Subcutaneous abdominal adipose tissue (tissue), 5 donors: ENCODE measurements at regions not wholly inside any gene's neighbourhood (a gene's known extent, or its start where the extent isn't known, plus 50 kb on each side); places are given as distances from the start of the nearest gene placed in this dataset.

Experiments used
- H3K27ac ChIP-seq: one replicate; pipeline ENCODE4 v1.7.0; 2013; ENCODE audit warnings: low read depth, mild to moderate bottlenecking, inconsistent platforms, low read length, moderate library complexity
- H3K27me3 ChIP-seq, 5 donors: one replicate each; pipeline ENCODE4 v1.7.0; 2013; ENCODE audit warnings: low read length in 5 of 5, inconsistent platforms in 1 of 5; ENCODE audit not compliant: control insufficient read depth in 5 of 5, insufficient read depth in 4 of 5
- H3K36me3 ChIP-seq, 5 donors: one replicate each; pipeline ENCODE4 v1.7.0; 2013; ENCODE audit warnings: low read length in 5 of 5; ENCODE audit not compliant: control insufficient read depth in 5 of 5, insufficient read depth in 5 of 5
- H3K4me1 ChIP-seq, 5 donors: one replicate each; pipeline ENCODE4 v1.7.0; 2013; ENCODE audit warnings: low read length in 5 of 5, mild to moderate bottlenecking in 3 of 5, moderate library complexity in 1 of 5; ENCODE audit not compliant: control insufficient read depth in 5 of 5, insufficient read depth in 5 of 5
- H3K4me3 ChIP-seq, 5 donors: one replicate each; pipeline ENCODE4 v1.7.0; 2013; ENCODE audit warnings: low read length in 5 of 5, low read depth in 1 of 5
- H3K9ac ChIP-seq, 5 donors: one replicate each; pipeline ENCODE4 v1.7.0; 2013; ENCODE audit warnings: low read length in 5 of 5, mild to moderate bottlenecking in 4 of 5, moderate library complexity in 3 of 5
- H3K9me3 ChIP-seq, 5 donors: one replicate each; pipeline ENCODE4 v1.7.0; 2013; ENCODE audit warnings: low read length in 5 of 5; ENCODE audit not compliant: control insufficient read depth in 5 of 5
- donor health status: healthy.
- donor health status: healthy.
- donor health status: healthy.
- donor health status: healthy.
- donor health status: healthy.

- Histone ChIP-seq H3K36me3 (no peaks in the 10 kb centered on the region), H3K27me3 (no peaks in the 10 kb centered on the region)
Measured at GRCh38 chr7:35553519-35553918, 141.4 kb downstream of the HERPUD2 start.

GRCh38 chr7:35552691-35553090 is 142.2 kb downstream of the HERPUD2 start:
- Histone ChIP-seq H3K27ac (no peak overlapping the region), H3K36me3 (no peaks in the 10 kb centered on the region), H3K27me3 (no peaks in the 10 kb centered on the region), H3K4me3 (no peak overlapping the region), H3K9me3 (no peaks in the 10 kb centered on the region), H3K4me1 (peaks cover 4 to 23% (median 16%) of the 10 kb centered on the region in 5 donors), H3K9ac (no peak overlapping the region)

More at GRCh38 chr7:35553519-35553918, 141.4 kb downstream of the HERPUD2 start:
- Histone ChIP-seq H3K27ac (no peak overlapping the region), H3K4me1 (peaks cover 4 to 23% (median 16%) of the 10 kb centered on the region in 5 donors), H3K9ac (no peak overlapping the region), H3K4me3 (no peak overlapping the region), H3K9me3 (no peaks in the 10 kb centered on the region)

- Histone ChIP-seq H3K4me1 (peaks cover 4 to 23% (median 15%) of the 10 kb centered on the region in 5 donors), H3K4me3 (no peak overlapping the region), H3K9ac (no peak overlapping the region), H3K36me3 (no peaks in the 10 kb centered on the region), H3K27ac (no peak overlapping the region), H3K9me3 (no peaks in the 10 kb centered on the region), H3K27me3 (peaks cover 0 to 2% (median 0%) of the 10 kb centered on the region in 5 donors)
Measured at GRCh38 chr7:35551321-35552081, 143.4 kb downstream of the HERPUD2 start.

- Histone ChIP-seq H3K9me3 (no peaks in the 10 kb centered on the region), H3K27ac (no peak overlapping the region), H3K27me3 (peaks cover 0 to 2% (median 0%) of the 10 kb centered on the region in 5 donors), H3K4me1 (peaks cover 4 to 23% (median 15%) of the 10 kb centered on the region in 5 donors), H3K36me3 (no peaks in the 10 kb centered on the region), H3K4me3 (no peak overlapping the region), H3K9ac (no peak overlapping the region)
Measured at GRCh38 chr7:35550831-35551230, 144.1 kb downstream of the HERPUD2 start.

- no peaks in the 10 kb centered on the region for H3K9me3 ChIP-seq
- no peaks in the 10 kb centered on the region for H3K36me3 ChIP-seq
- no peak overlapping the region for H3K27ac ChIP-seq
- H3K4me3 ChIP-seq: no peak overlapping the region
- no peak overlapping the region for H3K9ac ChIP-seq
- H3K27me3 ChIP-seq: peaks cover 0 to 2% (median 0%) of the 10 kb centered on the region in 5 donors
- H3K4me1 ChIP-seq: peaks cover 4 to 23% (median 15%) of the 10 kb centered on the region in 5 donors
Measured at GRCh38 chr7:35549781-35550180, 145.2 kb downstream of the HERPUD2 start.

GRCh38 chr7:35548291-35548690 is 146.6 kb downstream of the HERPUD2 start:
- Histone ChIP-seq H3K27ac (no peak overlapping the region), H3K4me3 (no peak overlapping the region), H3K4me1 (peaks cover 2 to 11% (median 6%) of the 10 kb centered on the region in 5 donors), H3K9me3 (no peaks in the 10 kb centered on the region), H3K36me3 (no peaks in the 10 kb centered on the region), H3K9ac (no peak overlapping the region), H3K27me3 (peaks cover 0 to 2% (median 0%) of the 10 kb centered on the region in 5 donors)

- Histone ChIP-seq H3K4me3 (no peak overlapping the region), H3K9ac (no peak overlapping the region), H3K9me3 (no peaks in the 10 kb centered on the region), H3K27ac (no peak overlapping the region), H3K27me3 (peaks cover 0 to 2% (median 0%) of the 10 kb centered on the region in 5 donors), H3K36me3 (no peaks in the 10 kb centered on the region), H3K4me1 (no peaks in the 10 kb centered on the region)
Measured at GRCh38 chr7:35546691-35547429, 148.1 kb downstream of the HERPUD2 start.

GRCh38 chr7:35545831-35546230 is 149.1 kb downstream of the HERPUD2 start:
- Histone ChIP-seq H3K9ac (no peak overlapping the region), H3K4me3 (no peak overlapping the region), H3K27me3 (peaks cover 0 to 2% (median 0%) of the 10 kb centered on the region in 5 donors), H3K36me3 (no peaks in the 10 kb centered on the region), H3K9me3 (no peaks in the 10 kb centered on the region), H3K27ac (no peak overlapping the region), H3K4me1 (no peaks in the 10 kb centered on the region)

GRCh38 chr7:35544028-35544742 is 150.8 kb downstream of the HERPUD2 start:
- Histone ChIP-seq H3K4me3 (no peak overlapping the region), H3K9ac (no peak overlapping the region), H3K27me3 (peaks cover 0 to 2% (median 0%) of the 10 kb centered on the region in 5 donors), H3K9me3 (no peaks in the 10 kb centered on the region), H3K4me1 (no peaks in the 10 kb centered on the region), H3K27ac (no peak overlapping the region), H3K36me3 (no peaks in the 10 kb centered on the region)
